Stimulated activated naive B cell treated with anti-CD40 and anti-IgM and Interleukin-4, amounts not matched to agents 10 μg/mL and 1 μg/mL and 100 μg/mL, for 72 hours (primary cell): ENCODE measurements at regions not wholly inside any gene's neighbourhood (a gene's known extent, or its start where the extent isn't known, plus 50 kb on each side); places are given as distances from the start of the nearest gene placed in this dataset.

Experiments
- ATAC-seq, 2 donors: fragments of 150-1000 bp; cut with Tn5 transposase; replicated peaks; 2 replicates each; pipeline ENCODE4 v1.10.0; 2021; ENCODE audit warnings: moderate library complexity in 1 of 2
- DNase-seq: peaks from one replicate; pipeline ENCODE4 v3.0.0; 2021
- H3K27ac Mint-ChIP-seq: one replicate; pipeline ENCODE4 v1.8.0; 2022; ENCODE audit warnings: mild to moderate bottlenecking, mixed read lengths
- H3K27me3 Mint-ChIP-seq, 2 donors: one replicate each; pipeline ENCODE4 v1.8.0; 2022; ENCODE audit warnings: mixed read lengths in 2 of 2
- H3K36me3 Mint-ChIP-seq, 2 donors: one replicate each; pipeline ENCODE4 v1.8.0; 2022; ENCODE audit warnings: mixed read lengths in 2 of 2, mild to moderate bottlenecking in 1 of 2
- H3K4me1 Mint-ChIP-seq, 2 donors: one replicate each; pipeline ENCODE4 v1.8.0; 2022; ENCODE audit warnings: mixed read lengths in 2 of 2, mild to moderate bottlenecking in 1 of 2
- H3K4me3 Mint-ChIP-seq, 2 donors: one replicate each; pipeline ENCODE4 v1.8.0; 2022; ENCODE audit warnings: mild to moderate bottlenecking in 2 of 2, mixed read lengths in 2 of 2, moderate library complexity in 1 of 2
- H3K9me3 Mint-ChIP-seq, 2 donors: one replicate each; pipeline ENCODE4 v1.8.0; 2022; ENCODE audit warnings: mixed read lengths in 2 of 2, mild to moderate bottlenecking in 1 of 2

DNA sequence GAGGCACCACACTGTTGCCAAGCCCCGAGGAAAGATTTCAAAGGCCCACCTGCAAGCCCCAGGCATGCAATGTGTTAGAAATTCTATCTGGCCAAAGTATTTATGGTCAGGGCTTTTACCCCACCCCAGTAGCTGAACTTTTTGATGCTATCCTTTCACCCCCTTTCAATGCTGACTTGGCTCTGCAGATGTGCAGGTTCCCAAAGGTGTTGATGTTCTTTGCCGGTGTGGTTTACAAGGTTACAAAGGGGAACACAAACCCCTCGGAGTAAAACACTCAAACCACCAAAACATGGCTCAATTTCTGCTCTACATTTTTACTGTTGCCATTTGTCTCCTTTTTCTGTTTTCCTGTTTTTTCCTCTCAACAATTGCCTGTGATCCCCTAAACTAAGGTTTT, 145.4 kb upstream of the BNIP2 start:
- Mint-ChIP-seq H3K9me3 (no peaks in the 10 kb centered on the region), H3K27ac (no peak overlapping the region), H3K27me3 (peaks cover 7 to 21% of the 10 kb centered on the region in 2 donors), H3K36me3 (no peaks in the 10 kb centered on the region), H3K4me3 (no peak overlapping the region), H3K4me1 (no peaks in the 10 kb centered on the region)
- DNase-seq, result no peak
- ATAC-seq, result no peak

DNA sequence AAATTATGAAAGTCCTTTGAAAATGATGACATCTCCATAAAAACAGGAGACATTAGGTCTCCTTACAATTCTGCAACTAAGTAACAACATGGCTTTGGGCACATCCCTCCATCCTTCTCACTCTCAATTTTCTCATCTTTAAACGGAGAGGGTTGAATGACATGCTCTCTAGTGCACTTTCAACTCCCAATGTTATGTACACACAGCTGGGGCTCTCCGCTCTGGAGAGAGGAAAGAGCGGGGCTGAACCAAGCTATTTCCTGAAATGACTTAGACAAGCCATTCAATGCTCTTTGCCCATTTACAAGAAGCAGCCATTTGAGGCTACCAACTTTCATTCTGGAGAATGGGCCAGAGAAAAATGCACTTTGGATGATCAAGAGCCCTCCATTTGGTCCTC, 144.2 kb upstream of the BNIP2 start:
- H3K27me3 Mint-ChIP-seq, result peaks cover 7 to 21% of the 10 kb centered on the region in 2 donors
- no peaks in the 10 kb centered on the region for H3K9me3 Mint-ChIP-seq
- H3K36me3 Mint-ChIP-seq, result no peaks in the 10 kb centered on the region
- no peak overlapping the region for H3K4me3 Mint-ChIP-seq
- ATAC-seq (no peak), DNase-seq (no peak)
- no peak overlapping the region for H3K27ac Mint-ChIP-seq
- no peaks in the 10 kb centered on the region for H3K4me1 Mint-ChIP-seq

DNA sequence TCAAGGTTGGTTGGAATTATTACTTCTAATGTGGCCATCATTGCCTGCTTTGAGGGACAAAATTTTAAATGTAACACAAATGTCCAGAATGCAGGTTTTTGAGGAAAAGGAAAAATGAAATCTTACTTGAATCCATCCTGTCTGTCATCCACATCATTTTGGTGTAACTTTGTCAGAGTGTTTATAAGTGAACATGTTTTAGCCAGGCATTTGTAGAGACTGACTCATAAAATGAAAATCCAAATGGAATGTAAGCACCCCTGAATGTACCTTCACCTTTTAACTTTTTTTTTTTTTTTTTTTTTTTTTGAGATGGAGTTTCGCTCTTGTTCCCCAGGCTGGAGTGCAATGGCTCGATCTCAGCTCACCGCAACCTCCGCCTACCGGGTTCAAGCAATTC, 141.8 kb upstream of the BNIP2 start:
- peaks cover 0 to 6% of the 10 kb centered on the region in 2 donors for H3K27me3 Mint-ChIP-seq
- no peaks in the 10 kb centered on the region for H3K4me1 Mint-ChIP-seq
- DNase-seq (no peak), ATAC-seq (no peak)
- H3K27ac Mint-ChIP-seq, result no peak overlapping the region
- H3K9me3 Mint-ChIP-seq, result no peaks in the 10 kb centered on the region
- no peak overlapping the region for H3K4me3 Mint-ChIP-seq
- H3K36me3 Mint-ChIP-seq, result no peaks in the 10 kb centered on the region

DNA sequence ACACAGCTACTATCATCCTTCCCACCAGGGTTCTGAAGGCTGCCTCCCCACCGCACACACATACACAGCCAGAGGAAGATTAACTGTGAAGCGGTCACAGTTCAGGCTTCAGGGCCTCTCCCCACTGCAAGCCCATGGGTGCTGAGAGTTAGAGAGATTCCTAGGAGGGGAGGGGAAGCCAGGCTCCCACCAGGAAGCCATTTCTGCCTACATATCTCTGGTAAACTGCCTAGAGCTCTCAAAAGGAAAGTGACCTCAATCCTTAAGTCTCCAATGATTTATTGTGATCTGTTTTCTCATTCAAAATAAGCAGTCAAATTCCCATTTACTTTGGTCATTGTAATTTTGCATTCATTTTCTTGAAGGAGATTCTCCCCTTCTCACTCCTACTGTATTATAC, 141.0 kb upstream of the BNIP2 start:
- Mint-ChIP-seq H3K9me3 (no peaks in the 10 kb centered on the region), H3K36me3 (no peaks in the 10 kb centered on the region), H3K27me3 (peaks cover 0 to 6% of the 10 kb centered on the region in 2 donors), H3K4me3 (no peak overlapping the region), H3K27ac (no peak overlapping the region), H3K4me1 (no peaks in the 10 kb centered on the region)
- no peak for ATAC-seq
- no peak for DNase-seq

DNA sequence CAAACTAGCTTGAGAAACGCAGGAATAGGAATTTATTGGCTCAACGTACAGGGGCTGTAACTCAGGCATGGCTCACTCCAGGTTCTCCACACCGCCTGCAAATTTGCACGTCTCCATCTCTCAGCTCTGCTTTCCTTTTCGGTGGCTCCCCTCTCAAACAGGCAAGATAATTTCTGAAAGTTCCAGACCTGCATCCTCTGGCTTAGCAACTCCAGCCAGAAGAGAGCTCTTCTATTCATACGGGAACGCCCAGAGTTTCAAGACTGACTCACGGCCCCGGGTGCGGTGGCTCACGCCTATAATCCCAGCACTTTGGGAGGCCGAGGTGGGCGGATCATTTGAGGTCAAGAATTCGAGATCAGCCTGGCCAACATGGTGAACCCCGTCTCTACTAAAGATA, 139.7 kb upstream of the BNIP2 start:
- H3K36me3 Mint-ChIP-seq, result no peaks in the 10 kb centered on the region
- peaks cover 2 to 3% of the 10 kb centered on the region in 2 donors for H3K9me3 Mint-ChIP-seq
- H3K4me1 Mint-ChIP-seq, result no peaks in the 10 kb centered on the region
- ATAC-seq, result no peak
- no peak for DNase-seq
- peaks cover 1 to 3% of the 10 kb centered on the region in 2 donors for H3K27me3 Mint-ChIP-seq
- H3K27ac Mint-ChIP-seq, result no peak overlapping the region
- H3K4me3 Mint-ChIP-seq, result no peak overlapping the region

DNA sequence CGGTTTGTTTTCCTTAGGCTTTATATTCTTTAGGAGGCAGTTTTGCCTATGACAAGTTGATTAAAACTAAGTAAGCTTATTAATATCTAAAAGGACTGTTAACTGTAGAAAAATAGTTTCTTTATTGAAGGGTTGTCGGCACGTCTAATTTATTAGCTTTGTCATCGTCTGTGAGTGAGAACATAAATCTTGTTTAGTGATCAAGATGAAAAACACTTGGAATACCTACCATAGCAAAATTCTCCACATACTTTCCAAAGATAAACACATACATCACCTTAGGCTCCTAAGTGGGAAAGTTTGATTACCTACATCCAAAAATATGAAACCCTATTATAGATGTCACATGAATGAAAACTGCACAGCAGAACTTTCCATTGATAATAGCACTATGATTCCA, 139.1 kb upstream of the BNIP2 start:
- Mint-ChIP-seq H3K36me3 (no peaks in the 10 kb centered on the region), H3K27ac (no peak overlapping the region), H3K9me3 (peaks cover 3 to 5% of the 10 kb centered on the region in 2 donors), H3K27me3 (peaks cover 3 to 5% of the 10 kb centered on the region in 2 donors), H3K4me1 (no peaks in the 10 kb centered on the region), H3K4me3 (no peak overlapping the region)
- no peak for ATAC-seq
- DNase-seq, result no peak

DNA sequence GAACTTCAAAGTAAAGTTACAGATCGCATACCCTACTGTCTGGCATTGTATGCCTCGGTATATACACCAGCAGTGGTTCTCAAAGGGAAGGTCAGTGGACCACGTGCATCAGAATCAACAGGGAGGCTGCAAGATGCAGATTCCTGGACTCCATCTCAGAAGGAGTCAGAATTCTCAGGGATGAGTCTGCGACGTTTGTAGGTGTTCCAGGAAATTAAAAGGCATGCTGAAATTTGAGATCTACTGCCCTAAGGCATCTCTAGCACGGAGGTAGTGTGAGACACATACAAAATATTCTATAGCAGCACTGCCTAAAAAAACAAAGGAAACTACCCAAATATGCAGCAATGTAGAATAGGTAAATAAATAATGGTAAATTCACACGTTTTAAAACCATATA, 136.8 kb upstream of the BNIP2 start:
- Mint-ChIP-seq H3K4me1 (no peaks in the 10 kb centered on the region), H3K9me3 (peaks cover 3 to 5% of the 10 kb centered on the region in 2 donors), H3K27me3 (peaks cover 3 to 16% of the 10 kb centered on the region in 2 donors), H3K27ac (no peak overlapping the region), H3K4me3 (no peak overlapping the region), H3K36me3 (no peaks in the 10 kb centered on the region)
- no peak for ATAC-seq
- no peak for DNase-seq

DNA sequence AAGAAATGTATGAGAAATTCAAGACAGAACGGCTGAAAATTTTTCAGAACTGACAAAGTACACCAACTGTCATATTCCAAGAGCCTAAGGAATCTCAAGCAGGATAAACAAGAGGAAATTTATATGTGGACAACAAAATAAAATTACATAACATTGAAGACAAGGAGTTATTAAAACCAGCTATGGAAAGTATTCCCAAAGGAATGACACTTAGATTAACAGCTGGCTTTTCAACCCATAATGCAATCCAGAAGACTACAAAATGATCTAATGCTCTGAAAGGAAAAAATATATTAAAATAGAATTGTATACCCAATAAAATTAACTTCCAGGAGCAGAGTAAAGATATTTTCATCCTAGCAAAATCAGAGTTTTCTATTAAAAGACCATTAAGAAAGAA, 132.2 kb upstream of the BNIP2 start:
- no peak overlapping the region for H3K27ac Mint-ChIP-seq
- no peaks in the 10 kb centered on the region for H3K36me3 Mint-ChIP-seq
- H3K4me3 Mint-ChIP-seq, result no peak overlapping the region
- DNase-seq, result no peak
- peaks cover 3 to 5% of the 10 kb centered on the region in 2 donors for H3K9me3 Mint-ChIP-seq
- no peak for ATAC-seq
- peaks cover 17 to 41% of the 10 kb centered on the region in 2 donors for H3K27me3 Mint-ChIP-seq
- peaks cover 0 to 2% of the 10 kb centered on the region in 2 donors for H3K4me1 Mint-ChIP-seq

DNA sequence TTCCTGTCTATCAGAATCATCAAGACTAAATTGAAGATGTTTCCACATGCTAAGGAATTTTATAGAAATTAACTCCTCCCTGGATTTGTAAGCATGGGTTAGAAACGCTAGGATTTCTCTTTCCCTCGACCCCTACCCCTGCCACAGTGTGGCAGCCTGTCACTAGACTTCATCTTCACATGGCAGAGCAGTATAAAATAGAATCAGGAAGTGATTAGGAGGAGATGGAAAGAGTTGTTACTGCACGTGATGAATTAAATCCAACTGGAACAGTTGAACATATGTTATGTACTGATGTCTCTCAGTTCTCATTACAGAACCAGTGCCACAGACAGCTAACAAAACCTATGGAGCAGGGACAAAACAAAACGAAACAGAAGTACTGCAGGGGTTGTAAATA, 130.0 kb upstream of the BNIP2 start:
- peaks cover 0 to 4% of the 10 kb centered on the region in 2 donors for H3K9me3 Mint-ChIP-seq
- peaks cover 0 to 2% of the 10 kb centered on the region in 2 donors for H3K4me1 Mint-ChIP-seq
- H3K4me3 Mint-ChIP-seq, result no peak overlapping the region
- H3K27ac Mint-ChIP-seq, result no peak overlapping the region
- no peaks in the 10 kb centered on the region for H3K36me3 Mint-ChIP-seq
- no peak for DNase-seq
- peaks cover 21 to 53% of the 10 kb centered on the region in 2 donors for H3K27me3 Mint-ChIP-seq
- ATAC-seq, result no peak

DNA sequence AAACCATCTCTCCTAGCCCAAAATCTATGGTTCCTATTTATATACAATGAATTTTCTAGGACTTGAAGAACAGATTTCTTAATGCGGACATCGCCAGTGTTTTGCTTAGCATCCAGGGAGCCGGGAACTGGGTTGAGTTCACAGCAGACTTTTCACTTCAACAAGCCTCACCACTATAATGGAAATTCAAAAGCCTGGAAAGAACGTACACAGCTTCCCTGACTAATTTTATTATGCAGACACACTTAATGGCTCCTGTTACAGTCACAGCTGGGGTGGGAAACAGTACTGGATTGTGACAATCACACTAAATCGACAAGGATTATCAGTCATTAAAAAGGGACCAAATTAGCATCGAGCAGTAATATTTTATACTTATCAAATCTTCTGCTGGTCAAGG, 129.2 kb upstream of the BNIP2 start:
- no peak overlapping the region for H3K4me3 Mint-ChIP-seq
- peaks cover 25 to 56% of the 10 kb centered on the region in 2 donors for H3K27me3 Mint-ChIP-seq
- no peak overlapping the region for H3K27ac Mint-ChIP-seq
- H3K36me3 Mint-ChIP-seq, result no peaks in the 10 kb centered on the region
- ATAC-seq (no peak), DNase-seq (no peak)
- H3K9me3 Mint-ChIP-seq, result no peaks in the 10 kb centered on the region
- peaks cover 0 to 2% of the 10 kb centered on the region in 2 donors for H3K4me1 Mint-ChIP-seq

DNA sequence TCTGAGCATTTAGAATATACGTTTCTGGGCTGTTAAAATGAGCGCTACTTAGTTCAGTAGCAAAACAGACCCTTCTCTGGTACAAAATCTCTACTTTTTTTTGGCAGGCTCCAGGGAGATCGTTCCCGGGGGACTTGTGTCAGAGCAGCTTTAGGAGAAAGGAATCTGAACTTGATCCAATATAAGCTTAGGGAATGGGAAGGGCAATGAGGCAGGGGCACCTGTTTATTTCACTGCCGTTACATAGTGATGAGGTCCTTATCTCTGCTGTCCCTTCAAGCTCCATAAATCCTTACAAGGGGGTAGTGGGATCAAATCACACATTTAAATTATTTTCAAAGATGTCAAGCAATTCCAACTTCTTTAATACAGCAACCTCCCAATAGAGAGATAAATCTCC, 128.7 kb upstream of the BNIP2 start:
- ATAC-seq (no peak), DNase-seq (no peak)
- Mint-ChIP-seq H3K36me3 (no peaks in the 10 kb centered on the region), H3K9me3 (no peaks in the 10 kb centered on the region), H3K4me1 (peaks cover 0 to 2% of the 10 kb centered on the region in 2 donors), H3K4me3 (no peak overlapping the region), H3K27ac (no peak overlapping the region), H3K27me3 (peaks cover 30 to 56% of the 10 kb centered on the region in 2 donors)

DNA sequence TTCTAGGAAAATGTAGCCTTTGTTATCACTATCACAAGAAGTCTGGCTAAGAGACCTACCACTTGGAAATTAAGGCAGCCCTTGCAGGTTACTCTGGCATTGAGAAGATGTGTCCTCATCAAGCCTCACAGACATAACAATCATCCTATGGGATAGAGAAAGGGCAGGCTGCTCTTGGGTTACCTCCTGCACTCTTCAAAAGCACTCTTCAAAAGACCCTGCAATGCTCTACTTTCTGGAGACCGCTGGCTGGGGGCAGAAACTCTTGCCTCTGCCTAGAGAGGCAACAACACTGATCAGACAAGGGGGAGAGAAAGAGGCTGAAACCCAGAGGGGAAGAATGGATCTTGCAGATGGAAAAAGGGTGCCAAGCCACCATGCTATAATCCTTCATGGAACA, 127.9 kb upstream of the BNIP2 start:
- Mint-ChIP-seq H3K4me1 (peaks cover 0 to 2% of the 10 kb centered on the region in 2 donors), H3K36me3 (no peaks in the 10 kb centered on the region), H3K27ac (no peak overlapping the region), H3K27me3 (peaks cover 30 to 60% of the 10 kb centered on the region in 2 donors), H3K4me3 (no peak overlapping the region), H3K9me3 (no peaks in the 10 kb centered on the region)
- ATAC-seq (no peak), DNase-seq (no peak)

DNA sequence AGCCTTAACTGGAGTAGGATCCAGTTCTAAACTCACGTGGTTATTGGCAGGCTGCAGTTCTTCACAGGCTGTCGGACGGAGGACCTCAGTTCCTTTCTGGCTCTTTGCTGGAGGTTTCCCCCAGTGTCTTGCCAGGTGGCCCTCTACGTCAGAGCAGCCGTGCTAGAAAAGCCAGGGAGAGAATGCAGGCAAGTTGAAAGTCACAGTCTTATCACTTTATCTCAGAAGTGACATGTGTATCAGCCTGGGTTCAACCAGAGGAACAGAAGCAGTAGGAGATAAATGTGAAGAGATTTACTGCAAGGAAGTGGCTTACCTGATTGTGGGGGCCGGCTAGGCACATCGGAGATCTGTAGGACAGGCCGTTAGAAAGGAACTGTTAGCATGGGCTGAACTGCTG, 125.3 kb upstream of the BNIP2 start:
- Mint-ChIP-seq H3K27ac (no peak overlapping the region), H3K4me3 (no peak overlapping the region), H3K4me1 (no peaks in the 10 kb centered on the region), H3K27me3 (peaks cover 26 to 44% of the 10 kb centered on the region in 2 donors), H3K36me3 (no peaks in the 10 kb centered on the region), H3K9me3 (no peaks in the 10 kb centered on the region)
- ATAC-seq, result no peak
- no peak for DNase-seq

DNA sequence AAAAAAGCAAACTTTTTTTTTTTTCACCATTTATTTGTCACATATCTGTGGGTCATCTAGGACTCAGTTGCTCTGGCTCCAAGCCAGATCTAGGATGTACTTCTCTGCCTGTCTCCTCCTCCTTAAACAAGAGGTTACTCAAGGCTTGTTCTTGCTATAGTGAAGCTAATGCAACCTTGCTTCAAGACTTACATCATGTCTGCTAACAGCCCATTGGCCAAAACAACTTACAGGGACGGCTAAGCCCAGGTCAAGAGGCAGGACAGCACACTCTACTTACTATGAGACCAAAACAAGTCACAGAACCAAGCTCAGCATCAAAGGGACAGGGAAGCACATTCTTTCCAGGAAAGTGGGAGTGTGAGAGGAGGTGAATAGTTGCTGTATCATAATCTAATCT, 123.8 kb upstream of the BNIP2 start:
- DNase-seq (no peak), ATAC-seq (no peak)
- Mint-ChIP-seq H3K27me3 (peaks cover 26 to 38% of the 10 kb centered on the region in 2 donors), H3K27ac (no peak overlapping the region), H3K4me3 (no peak overlapping the region), H3K4me1 (no peaks in the 10 kb centered on the region), H3K9me3 (peaks cover 0 to 3% of the 10 kb centered on the region in 2 donors), H3K36me3 (no peaks in the 10 kb centered on the region)

DNA sequence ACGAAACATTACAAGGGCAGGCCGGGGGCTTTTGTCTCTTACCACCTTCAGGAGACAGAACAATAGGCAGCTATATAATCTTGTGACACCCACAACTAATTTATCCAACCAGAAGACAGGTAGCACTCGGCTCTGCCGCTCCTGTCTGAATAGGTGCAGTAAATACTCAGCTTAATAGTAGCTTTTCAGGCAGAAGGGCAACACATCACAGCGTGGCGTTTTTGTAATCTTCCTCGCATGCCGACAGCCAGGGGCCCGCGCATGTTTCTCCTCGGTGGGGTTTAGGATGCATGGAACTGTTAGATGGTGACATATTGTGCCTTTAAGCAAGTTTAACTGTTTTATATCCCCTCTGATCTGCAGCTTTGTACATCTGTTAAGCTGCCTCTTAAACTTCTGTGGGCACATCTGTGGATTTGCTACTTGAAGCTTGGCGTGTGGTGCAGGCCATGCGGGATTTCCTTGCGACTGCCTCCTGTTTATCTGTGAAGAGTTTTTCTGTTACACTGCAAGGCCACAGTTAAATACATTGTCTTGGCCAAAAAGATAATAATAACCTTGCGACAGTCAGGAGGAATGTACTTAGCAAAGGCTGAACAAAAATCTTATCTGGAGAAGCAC, 123.2 kb upstream of the BNIP2 start:
- no peak overlapping the region for H3K4me3 Mint-ChIP-seq
- H3K9me3 Mint-ChIP-seq, result peaks cover 0 to 5% of the 10 kb centered on the region in 2 donors
- no peak for ATAC-seq
- no peak for DNase-seq
- no peak overlapping the region for H3K27ac Mint-ChIP-seq
- no peaks in the 10 kb centered on the region for H3K4me1 Mint-ChIP-seq
- peaks cover 26 to 38% of the 10 kb centered on the region in 2 donors for H3K27me3 Mint-ChIP-seq
- no peaks in the 10 kb centered on the region for H3K36me3 Mint-ChIP-seq
